GM18909 (cell line): ENCODE measurements at regions not wholly inside any gene's neighbourhood (a gene's known extent, or its start where the extent isn't known, plus 50 kb on each side); places are given as distances from the start of the nearest gene placed in this dataset.
"Not testable (repeated sequence)": the region's sequence is repeated elsewhere in the genome, so short reads cannot be mapped to it uniquely, and the experiment has no call there.

Experiments
- ATAC-seq: cut with Tn5 transposase; IDR thresholded peaks from one replicate; pipeline ENCODE4 v1.9.1; 2021; ENCODE audit warnings: mild to moderate bottlenecking; ENCODE audit not compliant: unreplicated experiment, poor library complexity

GRCh38 chr5:94102849-94103248 is 361.4 kb upstream of the POU5F2 start:
- no peak for ATAC-seq

DNA sequence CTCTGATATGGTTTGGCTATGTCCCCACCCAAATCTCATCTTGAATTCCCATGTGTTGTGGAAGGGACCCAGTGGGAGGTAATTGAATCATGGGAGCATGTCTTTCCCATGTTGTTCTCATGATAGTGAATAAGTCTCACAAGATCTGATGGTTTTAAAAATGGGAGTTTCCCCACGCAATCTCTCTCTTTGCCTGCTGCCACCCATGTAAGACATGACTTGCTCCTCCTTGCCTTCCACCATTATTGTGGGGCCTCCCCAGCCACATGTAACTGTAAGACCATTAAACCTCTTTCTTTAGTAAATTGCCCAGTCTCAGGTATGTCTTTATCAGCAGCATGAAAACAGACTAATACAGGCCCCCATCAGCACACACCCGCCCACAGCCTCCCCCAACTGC is 356.0 kb upstream of the POU5F2 start:
- ATAC-seq = not testable (repeated sequence)

DNA sequence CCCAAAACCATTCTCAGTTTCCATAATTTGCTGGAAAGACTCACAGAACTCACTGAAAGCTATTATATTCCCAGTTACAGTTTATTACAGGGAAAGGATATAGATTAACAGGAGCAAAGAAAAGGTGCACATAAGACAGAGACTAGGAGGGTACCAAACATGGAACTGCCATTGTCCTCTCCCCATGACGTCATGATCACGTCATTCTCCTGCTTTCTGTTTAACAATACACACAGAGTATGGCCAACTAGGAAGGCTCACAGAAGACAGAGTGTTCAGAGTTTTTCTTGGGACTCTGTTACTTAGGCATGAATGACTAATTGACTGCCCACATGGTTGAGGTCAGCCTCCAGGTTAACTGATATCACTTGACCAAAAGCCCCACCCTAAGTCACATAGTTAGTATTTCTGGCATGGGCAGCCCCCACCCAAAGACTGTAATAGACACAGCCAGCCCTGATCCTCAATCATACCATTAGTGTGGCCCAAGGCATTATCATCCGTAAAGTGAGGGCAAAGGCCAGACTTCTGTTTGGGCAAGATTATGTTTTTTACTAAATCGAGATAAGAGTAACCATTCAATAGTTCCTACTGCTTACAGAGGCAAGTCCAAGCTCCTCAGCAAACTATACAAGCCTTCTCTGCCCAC is 353.5 kb upstream of the POU5F2 start:
- no peak for ATAC-seq

- no peak for ATAC-seq
Observed at GRCh38 chr5:94093300-94093699, 351.9 kb upstream of the POU5F2 start.

DNA sequence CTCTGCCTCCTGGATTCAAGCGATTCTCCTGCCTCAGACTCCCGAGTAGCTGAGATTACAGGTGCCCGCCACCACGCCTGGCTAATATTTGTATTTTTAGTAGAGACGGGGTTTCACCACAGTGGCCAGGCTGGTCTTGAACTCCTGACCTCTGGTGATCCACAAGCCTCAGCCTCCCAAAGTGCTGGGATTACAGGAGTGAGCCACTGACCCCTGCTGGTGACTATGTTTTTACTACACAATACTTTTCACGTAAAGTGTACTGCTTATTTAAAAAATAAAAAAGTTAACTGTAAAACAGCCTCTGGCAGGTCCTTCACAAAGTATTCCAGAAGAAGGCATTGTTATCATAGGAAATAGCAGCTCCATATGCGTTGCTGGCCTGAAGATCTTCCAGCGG is 345.2 kb upstream of the POU5F2 start:
- ATAC-seq = not testable (repeated sequence)

GRCh38 chr5:94086194-94086593 is 344.8 kb upstream of the POU5F2 start:
- ATAC-seq = no peak

- no peak for ATAC-seq
Observed at GRCh38 chr5:94082405-94082804, 341.0 kb upstream of the POU5F2 start.

DNA sequence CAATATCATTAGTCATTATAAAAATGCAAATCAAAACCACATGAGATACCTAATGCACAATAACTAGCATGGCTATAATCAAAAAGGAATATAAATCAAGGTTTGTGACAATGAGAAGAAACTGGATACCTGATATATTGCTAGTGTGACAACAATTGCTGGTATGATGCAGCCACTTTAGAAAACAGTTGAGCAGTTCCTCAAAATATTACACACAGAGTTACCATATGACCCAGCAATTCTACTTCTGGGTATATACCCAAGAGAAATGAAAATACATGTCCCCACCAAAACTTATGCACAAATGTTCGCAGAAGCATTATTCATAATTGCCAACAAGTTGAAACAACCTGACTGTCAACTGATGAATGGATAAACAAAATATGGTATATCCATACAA is 339.7 kb upstream of the POU5F2 start:
- ATAC-seq = no peak

DNA sequence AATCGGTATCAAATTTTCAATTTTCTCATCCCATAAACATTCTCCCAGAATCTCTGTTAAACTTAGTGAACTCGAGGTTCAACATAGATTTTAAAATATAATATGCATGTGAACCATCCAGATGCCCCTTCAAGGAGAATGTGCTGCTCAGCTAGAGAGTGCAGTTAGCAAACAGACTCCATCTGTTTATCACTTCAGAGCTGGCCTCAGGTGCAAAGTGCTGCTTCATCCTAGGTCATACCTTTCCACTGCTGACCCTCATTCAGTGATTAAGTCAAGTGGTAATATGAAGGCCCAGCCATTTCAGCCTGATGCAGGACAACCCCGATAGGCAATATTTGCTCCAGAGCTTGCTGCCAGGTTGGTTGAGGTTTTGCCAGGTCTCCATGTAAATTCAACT is 339.0 kb upstream of the POU5F2 start:
- ATAC-seq = no peak

- ATAC-seq = no peak
Observed at GRCh38 chr5:94072116-94072515, 330.7 kb upstream of the POU5F2 start.

DNA sequence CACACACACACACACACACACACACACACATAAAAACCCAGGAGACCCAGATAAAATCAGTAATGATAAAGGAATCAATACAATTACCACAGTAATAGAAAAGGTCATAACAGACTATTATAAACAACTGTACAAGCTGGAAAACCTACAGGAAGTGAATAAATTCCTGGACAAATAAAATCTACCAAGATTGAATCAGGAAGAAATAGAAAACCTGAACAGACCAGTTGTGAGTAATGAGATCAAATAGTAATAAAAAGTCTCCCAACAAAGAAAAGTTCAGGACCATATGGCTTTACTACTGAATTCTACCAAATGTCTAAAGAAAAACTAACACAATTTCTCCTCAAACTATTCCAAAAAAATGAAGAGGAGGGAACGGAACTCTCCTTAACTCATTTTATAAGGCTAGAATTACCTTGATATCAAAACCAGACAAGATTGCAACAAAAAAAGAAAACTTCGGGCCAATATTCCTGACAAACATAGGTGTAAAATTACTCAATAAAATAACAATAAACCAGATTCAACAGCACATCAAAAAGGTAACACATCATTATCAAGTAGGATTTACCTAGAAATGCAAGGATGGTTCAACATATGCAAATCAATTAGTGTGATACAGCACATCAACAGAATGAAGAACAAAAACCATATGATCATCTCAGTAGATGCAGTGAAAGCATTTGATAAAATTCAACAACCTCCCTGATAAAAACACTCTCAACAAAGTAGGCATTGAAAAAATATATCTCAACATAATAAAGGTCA is 325.2 kb upstream of the POU5F2 start:
- no peak for ATAC-seq

GRCh38 chr5:94064025-94064424 is 322.6 kb upstream of the POU5F2 start:
- no peak for ATAC-seq

DNA sequence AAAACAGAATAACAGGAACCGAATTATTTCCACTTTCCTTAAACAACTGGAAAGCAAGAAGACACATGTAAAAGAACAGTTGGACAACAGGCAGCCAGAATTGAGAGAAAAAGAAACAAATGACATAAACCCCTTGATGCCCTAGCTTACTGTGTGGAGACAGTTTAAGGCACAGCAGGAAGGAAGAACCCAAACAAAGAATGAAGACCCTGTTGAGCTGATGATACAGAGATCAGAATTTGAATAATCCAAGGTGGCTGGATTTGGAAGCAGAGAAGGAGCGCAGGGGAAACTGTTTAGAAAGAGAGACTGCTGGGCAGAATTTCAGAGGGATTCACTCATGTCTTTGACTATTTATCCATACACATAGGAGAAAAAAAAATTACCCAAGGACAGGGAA is 316.3 kb upstream of the POU5F2 start:
- ATAC-seq = no peak

- ATAC-seq = peak; percentile 92
Observed at GRCh38 chr5:94057217-94057616, 315.8 kb upstream of the POU5F2 start.

- ATAC-seq = peak; percentile 52
Observed at GRCh38 chr5:94049307-94049922, 308.0 kb upstream of the POU5F2 start.

GRCh38 chr5:94045839-94046782 is 304.7 kb upstream of the POU5F2 start:
- ATAC-seq = no peak

DNA sequence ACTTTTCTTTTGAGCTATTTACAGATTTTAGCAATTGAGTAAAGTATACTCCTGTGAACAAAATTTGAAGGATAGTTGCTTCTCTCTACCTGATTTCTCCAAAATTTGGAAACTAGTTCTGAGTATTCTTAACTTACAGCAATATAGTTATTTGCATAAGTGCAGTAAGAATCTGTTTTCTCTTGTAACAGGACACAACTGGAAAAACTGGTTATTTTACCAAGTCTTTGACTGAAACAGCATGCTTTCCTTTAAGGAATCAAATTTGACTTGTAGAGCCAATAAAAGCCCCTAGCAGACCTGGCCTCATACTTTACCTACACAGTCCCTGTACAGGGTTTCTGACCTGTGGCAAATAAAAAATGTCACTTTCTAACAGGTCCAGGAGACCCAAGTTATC is 301.9 kb upstream of the POU5F2 start:
- ATAC-seq = no peak

DNA sequence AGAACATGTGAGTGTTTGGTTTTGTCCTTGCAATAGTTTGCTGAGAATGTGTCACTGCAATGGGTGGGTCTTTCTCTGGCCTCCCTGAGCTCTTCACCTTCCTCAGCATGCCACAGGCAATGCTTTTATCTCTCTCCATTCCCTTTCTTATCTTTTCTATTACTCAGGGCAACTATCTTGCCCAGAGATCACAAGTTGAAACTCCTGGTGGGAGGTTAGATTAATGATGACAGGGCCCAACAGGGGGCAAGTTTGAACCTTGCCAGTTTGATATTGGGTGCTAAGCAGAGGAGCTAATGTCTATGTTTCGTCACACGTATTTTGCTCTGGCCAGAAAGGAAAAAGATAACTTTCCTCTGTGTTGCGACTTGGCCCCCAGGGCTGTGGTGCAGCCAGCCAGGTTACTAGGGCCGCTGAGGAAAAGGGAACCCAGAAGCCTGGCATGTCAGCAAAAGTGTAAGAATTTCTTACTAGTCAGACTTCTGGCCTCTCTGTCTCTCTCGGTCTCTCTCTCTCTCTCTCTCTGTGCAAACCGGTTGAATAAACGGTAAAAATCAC is 299.3 kb upstream of the POU5F2 start:
- ATAC-seq = no peak

DNA sequence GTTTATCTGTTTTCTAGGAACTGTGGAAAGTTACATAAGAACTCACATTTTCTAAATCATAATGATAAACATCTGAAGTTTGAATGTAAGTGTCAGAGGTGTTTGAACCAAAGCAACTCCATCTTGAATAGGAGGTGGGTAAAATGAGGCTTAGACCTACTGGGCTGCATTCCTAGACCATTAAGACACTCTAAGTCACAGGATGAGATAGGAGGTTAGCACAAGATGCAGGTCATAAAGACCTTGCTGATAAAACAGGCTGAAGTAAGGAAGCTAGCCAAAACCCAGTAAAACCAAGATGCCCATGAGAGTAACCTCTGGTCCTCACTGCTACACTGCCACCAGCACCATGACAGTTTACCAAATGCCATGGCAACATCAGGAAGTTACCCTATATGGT is 297.7 kb upstream of the POU5F2 start:
- no peak for ATAC-seq

GRCh38 chr5:94031631-94032030 is 290.2 kb upstream of the POU5F2 start:
- ATAC-seq = no peak
